Osteocyte (in vitro differentiated cells): ENCODE measurements at regions not wholly inside any gene's neighbourhood (a gene's known extent, or its start where the extent isn't known, plus 50 kb on each side); places are given as distances from the start of the nearest gene placed in this dataset.
"Not testable (repeated sequence)": the region's sequence is repeated elsewhere in the genome, so short reads cannot be mapped to it uniquely, and the experiment has no call there.

Experiments
- DNase-seq: peaks from one replicate; pipeline ENCODE4 v3.0.0; 2021; ENCODE audit warnings: mixed read lengths; ENCODE audit not compliant: unreplicated experiment; ENCODE audit errors: extremely low spot score
- H3K27ac Mint-ChIP-seq: one replicate; pipeline ENCODE4 v1.8.0; 2021; ENCODE audit warnings: mild to moderate bottlenecking, mixed read lengths; ENCODE audit not compliant: unreplicated experiment
- H3K27me3 Mint-ChIP-seq: one replicate; pipeline ENCODE4 v1.8.0; 2021; ENCODE audit warnings: mixed read lengths; ENCODE audit not compliant: unreplicated experiment
- H3K36me3 Mint-ChIP-seq: one replicate; pipeline ENCODE4 v1.8.0; 2021; ENCODE audit warnings: mixed read lengths; ENCODE audit not compliant: unreplicated experiment
- H3K4me1 Mint-ChIP-seq: one replicate; pipeline ENCODE4 v1.8.0; 2021; ENCODE audit warnings: mixed read lengths; ENCODE audit not compliant: unreplicated experiment
- H3K4me3 Mint-ChIP-seq: one replicate; pipeline ENCODE4 v1.8.0; 2021; ENCODE audit warnings: mild to moderate bottlenecking, moderate library complexity, mixed read lengths; ENCODE audit not compliant: unreplicated experiment
- H3K9me3 Mint-ChIP-seq: one replicate; pipeline ENCODE4 v1.8.0; 2021; ENCODE audit warnings: mixed read lengths; ENCODE audit not compliant: unreplicated experiment
- CTCF ChIP-seq: fragments of 200-600 bp; sonication (generic); IDR thresholded peaks from 2 replicates; pipeline ENCODE4 v1.5.0; 2021; ENCODE audit warnings: antibody characterized with exemption, mild to moderate bottlenecking, moderate library complexity

- peaks cover 29% of the 10 kb centered on the region for H3K9me3 Mint-ChIP-seq
Observed at GRCh38 chr1:111063595-111063994, 76.3 kb downstream of the DRAM2 start.

GRCh38 chr1:111062624-111063023, 77.3 kb downstream of the DRAM2 start:
- DNase-seq: no peak
- no peak overlapping the region for H3K27ac Mint-ChIP-seq
- H3K9me3 Mint-ChIP-seq: peaks cover 25% of the 10 kb centered on the region
- no peak for TF ChIP-seq CTCF
- no peak overlapping the region for H3K4me3 Mint-ChIP-seq
- no peaks in the 10 kb centered on the region for H3K4me1 Mint-ChIP-seq
- no peaks in the 10 kb centered on the region for H3K36me3 Mint-ChIP-seq
- no peaks in the 10 kb centered on the region for H3K27me3 Mint-ChIP-seq

More at GRCh38 chr1:111063595-111063994, 76.3 kb downstream of the DRAM2 start:
- no peak overlapping the region for H3K4me3 Mint-ChIP-seq
- H3K4me1 Mint-ChIP-seq: no peaks in the 10 kb centered on the region
- H3K36me3 Mint-ChIP-seq: peaks cover 2% of the 10 kb centered on the region
- no peak overlapping the region for H3K27ac Mint-ChIP-seq
- no peak for DNase-seq
- TF ChIP-seq CTCF: no peak
- H3K27me3 Mint-ChIP-seq: no peaks in the 10 kb centered on the region

- Mint-ChIP-seq H3K4me3 (no peak overlapping the region), H3K9me3 (peaks cover 25% of the 10 kb centered on the region), H3K27me3 (no peaks in the 10 kb centered on the region), H3K36me3 (no peaks in the 10 kb centered on the region), H3K27ac (no peak overlapping the region), H3K4me1 (no peaks in the 10 kb centered on the region)
- DNase-seq: no peak
- no peak for TF ChIP-seq CTCF
Observed at GRCh38 chr1:111062081-111062480, 77.8 kb downstream of the DRAM2 start.

GRCh38 chr1:111054656-111055055, 85.2 kb downstream of the DRAM2 start:
- Mint-ChIP-seq H3K36me3 (no peaks in the 10 kb centered on the region), H3K27me3 (peaks cover 11% of the 10 kb centered on the region), H3K9me3 (peaks cover 5% of the 10 kb centered on the region), H3K27ac (no peak overlapping the region), H3K4me3 (no peak overlapping the region), H3K4me1 (peaks cover 3% of the 10 kb centered on the region)
- TF ChIP-seq CTCF: no peak
- DNase-seq: no peak

GRCh38 chr1:111052246-111052645, 87.6 kb downstream of the DRAM2 start:
- peaks cover 3% of the 10 kb centered on the region for H3K4me1 Mint-ChIP-seq
- H3K4me3 Mint-ChIP-seq: no peak overlapping the region
- H3K27me3 Mint-ChIP-seq: peaks cover 11% of the 10 kb centered on the region
- DNase-seq: no peak
- no peaks in the 10 kb centered on the region for H3K36me3 Mint-ChIP-seq
- peaks cover 11% of the 10 kb centered on the region for H3K9me3 Mint-ChIP-seq
- no peak for TF ChIP-seq CTCF
- H3K27ac Mint-ChIP-seq: no peak overlapping the region

- not testable (repeated sequence) for H3K4me1 Mint-ChIP-seq, H3K27me3 Mint-ChIP-seq, DNase-seq, H3K9me3 Mint-ChIP-seq, H3K4me3 Mint-ChIP-seq, H3K36me3 Mint-ChIP-seq, H3K27ac Mint-ChIP-seq
Observed at GRCh38 chr1:111048253-111048652, 84.5 kb upstream of the LRIF1 start.
